ACC112 (cell line): ENCODE measurements at regions not wholly inside any gene's neighbourhood (a gene's known extent, or its start where the extent isn't known, plus 50 kb on each side); places are given as distances from the start of the nearest gene placed in this dataset.
A peak's percentile ranks its signal among the peaks of the same experiment; 100 is the strongest.

Experiments
- H2AFZ ChIP-seq: fragments of 200-600 bp; sonication (generic); one replicate; pipeline ENCODE4 v1.6.0; 2017; ENCODE audit warnings: antibody characterized with exemption, low read length; ENCODE audit not compliant: unreplicated experiment
- H3K27ac ChIP-seq: fragments of 200-600 bp; sonication (generic); 2 replicates; pipeline ENCODE4 v1.5.1; 2014; ENCODE audit warnings: low read depth, mild to moderate bottlenecking, antibody characterized with exemption, low read length, moderate library complexity
- H3K27me3 ChIP-seq: fragments of 200-600 bp; sonication (generic); 2 replicates; pipeline ENCODE4 v1.6.1; 2014; ENCODE audit warnings: mild to moderate bottlenecking, antibody characterized with exemption, low read length, moderate library complexity, mixed read lengths; ENCODE audit not compliant: insufficient read depth
- H3K36me3 ChIP-seq: fragments of 200-600 bp; sonication (generic); 2 replicates; pipeline ENCODE4 v1.6.1; 2016; ENCODE audit warnings: mild to moderate bottlenecking, antibody characterized with exemption, low read length, moderate library complexity, mixed read lengths; ENCODE audit not compliant: insufficient read depth
- H3K4me1 ChIP-seq: fragments of 200-600 bp; sonication (generic); one replicate; pipeline ENCODE4 v1.6.1; 2016; ENCODE audit warnings: low read length, mixed read lengths; ENCODE audit not compliant: insufficient read depth, unreplicated experiment, control insufficient read depth
- H3K4me3 ChIP-seq: fragments of 200-600 bp; sonication (generic); 2 replicates; pipeline ENCODE4 v1.5.1; 2014; ENCODE audit warnings: mild to moderate bottlenecking, low read depth, low read length
- H3K79me2 ChIP-seq: fragments of 200-600 bp; sonication (generic); one replicate; pipeline ENCODE4 v1.6.0; 2016; ENCODE audit warnings: low read length; ENCODE audit not compliant: control insufficient read depth, unreplicated experiment, insufficient read depth

DNA sequence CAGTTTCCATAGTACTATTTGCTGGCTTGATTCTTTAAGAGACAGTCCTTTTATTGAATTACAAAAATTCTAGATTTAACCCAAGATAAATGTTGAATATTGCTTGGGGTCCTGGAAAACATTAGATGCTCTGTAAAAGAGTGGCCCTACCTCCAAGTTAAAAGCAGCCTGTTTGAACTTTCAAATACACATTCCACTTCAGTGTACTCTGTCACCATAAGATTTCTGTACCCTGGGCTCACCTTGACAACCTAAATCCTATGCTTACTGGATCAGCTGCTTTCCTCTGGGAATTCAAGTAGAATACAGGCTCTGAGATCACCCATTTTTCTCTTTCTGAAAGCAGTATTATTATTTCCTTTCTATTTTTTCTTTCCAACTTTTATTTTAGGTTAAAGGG is 107.7 kb upstream of the DCN start:
- no peaks in the 10 kb centered on the region for H3K36me3 ChIP-seq
- no peaks in the 10 kb centered on the region for H3K4me1 ChIP-seq
- no peak overlapping the region for H2AFZ ChIP-seq
- H3K27me3 ChIP-seq, result no peaks in the 10 kb centered on the region
- H3K79me2 ChIP-seq, result no peaks in the 10 kb centered on the region
- H3K4me3 ChIP-seq, result no peak overlapping the region
- no peak overlapping the region for H3K27ac ChIP-seq

DNA sequence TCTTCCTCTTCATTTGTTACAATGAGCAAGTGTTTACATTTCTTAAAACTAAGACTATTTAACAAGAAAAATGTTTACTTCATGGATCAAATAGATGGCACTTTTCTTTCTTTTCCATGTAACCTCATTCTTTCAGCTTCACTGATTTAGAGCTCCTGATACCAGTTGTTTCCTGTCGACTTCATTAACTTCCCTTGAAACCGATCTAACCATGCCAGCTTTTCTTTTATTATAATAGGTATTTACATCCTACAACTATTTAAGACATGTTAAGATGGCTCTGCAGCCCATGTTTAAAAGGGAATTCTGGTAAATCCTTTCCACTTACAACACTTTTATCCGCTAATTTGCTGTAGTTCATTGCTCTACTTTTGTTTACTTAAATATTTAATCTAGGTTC is 107.3 kb upstream of the DCN start:
- Histone ChIP-seq H3K36me3 (no peaks in the 10 kb centered on the region), H3K4me3 (no peak overlapping the region), H3K79me2 (no peaks in the 10 kb centered on the region), H2AFZ (no peak overlapping the region), H3K27ac (no peak overlapping the region), H3K27me3 (no peaks in the 10 kb centered on the region), H3K4me1 (peaks cover 1% of the 10 kb centered on the region)

DNA sequence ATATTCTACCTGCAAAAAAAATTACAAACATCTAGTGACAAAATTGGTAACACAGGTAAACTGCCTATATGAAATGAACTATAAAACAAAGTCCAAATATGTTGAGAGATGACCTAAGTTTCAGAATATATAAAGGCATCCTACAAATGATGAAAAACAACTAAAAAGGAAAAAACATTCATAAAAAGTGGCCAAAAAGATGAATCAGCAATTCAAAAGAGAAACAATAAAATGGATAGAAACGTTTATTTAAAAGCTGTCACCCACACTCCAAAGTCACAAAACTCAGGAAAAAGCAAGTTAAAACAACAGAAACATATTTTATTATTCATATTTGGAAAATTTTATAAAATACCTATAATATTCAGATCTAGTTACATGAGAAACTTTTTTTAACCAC is 106.5 kb upstream of the DCN start:
- H3K27ac ChIP-seq, result no peak overlapping the region
- no peak overlapping the region for H2AFZ ChIP-seq
- no peaks in the 10 kb centered on the region for H3K79me2 ChIP-seq
- no peaks in the 10 kb centered on the region for H3K27me3 ChIP-seq
- H3K36me3 ChIP-seq, result no peaks in the 10 kb centered on the region
- peaks cover 5% of the 10 kb centered on the region for H3K4me1 ChIP-seq
- no peak overlapping the region for H3K4me3 ChIP-seq

DNA sequence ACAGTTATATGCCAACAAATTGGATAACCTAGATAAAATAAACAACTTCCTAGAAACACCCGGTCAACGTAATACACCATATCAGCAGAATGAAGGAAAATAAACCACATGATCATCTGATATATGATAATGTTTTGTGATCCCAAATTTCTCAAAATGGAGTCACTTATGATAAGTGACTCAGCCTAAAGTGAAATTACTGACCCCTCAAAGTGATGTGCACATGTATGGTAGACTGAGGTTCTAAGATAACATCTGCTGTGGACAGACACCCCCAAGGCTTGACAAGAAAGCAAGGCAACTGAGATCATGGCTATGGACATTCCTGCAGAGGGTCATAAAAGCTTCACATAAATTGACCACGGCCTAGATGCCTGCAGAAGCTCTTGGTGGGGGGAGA is 105.1 kb upstream of the DCN start:
- Histone ChIP-seq H2AFZ (no peak overlapping the region), H3K4me3 (no peak overlapping the region), H3K36me3 (no peaks in the 10 kb centered on the region), H3K4me1 (peaks cover 5% of the 10 kb centered on the region), H3K27ac (no peak overlapping the region), H3K79me2 (no peaks in the 10 kb centered on the region), H3K27me3 (no peaks in the 10 kb centered on the region)

DNA sequence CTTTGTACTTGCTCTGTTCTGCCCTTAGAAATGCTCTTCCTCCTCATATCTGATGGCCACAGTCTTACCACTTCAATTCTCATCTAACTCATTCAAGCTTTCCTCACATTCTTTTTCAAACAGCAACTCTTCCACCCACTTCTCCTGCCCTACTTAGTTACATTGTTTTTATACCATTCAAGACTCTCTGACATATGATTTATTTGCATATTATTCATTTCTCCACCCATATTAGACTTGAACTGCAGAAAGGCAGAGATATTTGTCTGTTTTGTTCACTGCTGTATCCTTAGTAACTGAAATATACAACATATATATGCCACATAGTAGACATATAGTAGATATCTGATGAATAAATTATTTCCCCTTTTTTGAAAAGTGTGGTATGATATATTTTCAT is 95.5 kb upstream of the DCN start:
- Histone ChIP-seq H3K79me2 (no peaks in the 10 kb centered on the region), H3K27ac (no peak overlapping the region), H3K4me1 (no peaks in the 10 kb centered on the region), H3K4me3 (no peak overlapping the region), H2AFZ (no peak overlapping the region), H3K27me3 (no peaks in the 10 kb centered on the region), H3K36me3 (no peaks in the 10 kb centered on the region)

DNA sequence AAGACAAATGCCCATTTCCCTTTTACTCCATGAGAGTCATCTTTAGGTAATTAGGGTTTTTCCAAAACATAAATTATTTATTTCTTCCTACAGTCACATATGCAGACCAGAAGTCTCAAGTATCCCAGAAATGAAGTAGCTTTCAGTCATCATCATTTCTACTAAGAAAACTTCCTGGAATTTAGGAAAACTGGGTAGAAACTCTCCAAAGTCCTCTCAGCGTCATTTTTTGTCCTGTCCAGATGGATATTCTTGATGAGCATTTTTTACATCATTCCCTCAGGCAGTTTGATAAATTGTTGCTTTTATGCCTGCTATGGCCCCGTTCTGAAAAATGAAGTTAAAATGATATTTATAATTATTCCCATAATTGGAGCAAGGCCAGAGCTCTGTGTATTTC is 93.9 kb upstream of the DCN start:
- H3K79me2 ChIP-seq, result no peaks in the 10 kb centered on the region
- H3K4me3 ChIP-seq, result no peak overlapping the region
- H3K27me3 ChIP-seq, result no peaks in the 10 kb centered on the region
- no peak overlapping the region for H2AFZ ChIP-seq
- no peak overlapping the region for H3K27ac ChIP-seq
- no peaks in the 10 kb centered on the region for H3K36me3 ChIP-seq
- no peaks in the 10 kb centered on the region for H3K4me1 ChIP-seq

DNA sequence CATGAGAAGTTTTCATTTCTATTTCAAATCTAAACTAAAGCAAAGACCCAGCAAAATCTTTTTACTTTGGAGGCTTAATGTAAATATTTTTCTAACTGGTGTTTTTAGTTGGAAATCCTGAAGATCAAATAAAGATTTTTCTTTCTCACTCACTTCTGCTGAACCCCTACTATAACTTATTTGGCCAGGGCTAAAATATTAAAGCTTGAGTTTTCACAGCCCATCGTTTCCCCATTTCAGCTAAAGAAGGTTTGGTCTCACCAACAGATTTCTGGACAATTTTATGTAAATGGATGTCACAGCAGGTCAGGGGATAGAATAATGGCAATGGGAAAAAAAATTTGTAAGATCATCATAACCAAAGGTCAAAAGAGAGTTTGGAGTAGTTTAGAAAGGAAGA is 92.7 kb upstream of the DCN start:
- Histone ChIP-seq H3K4me1 (no peaks in the 10 kb centered on the region), H3K36me3 (no peaks in the 10 kb centered on the region), H3K27me3 (no peaks in the 10 kb centered on the region), H3K27ac (no peak overlapping the region), H2AFZ (no peak overlapping the region), H3K79me2 (no peaks in the 10 kb centered on the region), H3K4me3 (no peak overlapping the region)

DNA sequence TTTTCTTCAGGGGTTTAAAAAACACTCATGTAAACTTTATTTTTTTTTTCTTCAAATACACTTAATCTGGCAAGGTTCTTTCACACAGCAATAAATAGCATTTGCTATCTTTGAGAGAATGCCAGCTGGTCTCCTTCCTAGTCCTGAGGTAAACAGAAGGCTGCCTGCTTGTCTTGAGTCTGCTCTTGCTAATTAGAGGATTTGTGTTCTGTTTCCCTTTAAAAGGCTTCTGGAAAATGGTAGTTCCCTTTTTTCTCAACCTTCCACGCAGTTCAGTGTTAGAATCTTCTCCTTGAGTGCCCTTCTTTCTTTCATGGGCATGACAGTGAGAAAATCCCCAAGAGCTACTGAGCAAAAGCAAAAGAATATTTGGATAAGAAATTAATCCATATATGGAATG is 92.3 kb upstream of the DCN start:
- no peak overlapping the region for H3K27ac ChIP-seq
- H3K4me3 ChIP-seq, result no peak overlapping the region
- peak overlapping the region; percentile 80 for H2AFZ ChIP-seq
- no peaks in the 10 kb centered on the region for H3K27me3 ChIP-seq
- no peaks in the 10 kb centered on the region for H3K79me2 ChIP-seq
- no peaks in the 10 kb centered on the region for H3K36me3 ChIP-seq
- no peaks in the 10 kb centered on the region for H3K4me1 ChIP-seq

DNA sequence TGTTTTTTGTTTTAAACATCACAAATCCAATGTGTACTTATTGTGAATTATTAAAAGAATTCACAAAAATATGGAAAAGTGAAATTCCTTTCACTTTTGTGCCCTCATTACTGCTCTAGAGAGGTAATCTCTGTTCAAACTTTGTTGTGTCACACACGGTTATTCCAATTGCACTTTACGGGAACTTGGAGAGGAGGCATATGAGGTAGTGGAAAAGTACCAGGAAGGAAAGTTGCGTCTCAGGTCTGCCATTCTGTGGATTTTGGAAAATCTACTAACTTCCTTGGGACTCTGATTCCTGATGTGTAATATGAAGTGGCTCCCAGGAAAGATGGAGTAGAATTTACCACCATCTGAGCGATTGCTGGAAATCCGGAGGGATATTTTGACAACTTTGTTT is 90.9 kb upstream of the DCN start:
- Histone ChIP-seq H3K4me3 (no peak overlapping the region), H3K27ac (no peak overlapping the region), H3K79me2 (no peaks in the 10 kb centered on the region), H3K4me1 (no peaks in the 10 kb centered on the region), H2AFZ (no peak overlapping the region), H3K27me3 (no peaks in the 10 kb centered on the region), H3K36me3 (no peaks in the 10 kb centered on the region)

DNA sequence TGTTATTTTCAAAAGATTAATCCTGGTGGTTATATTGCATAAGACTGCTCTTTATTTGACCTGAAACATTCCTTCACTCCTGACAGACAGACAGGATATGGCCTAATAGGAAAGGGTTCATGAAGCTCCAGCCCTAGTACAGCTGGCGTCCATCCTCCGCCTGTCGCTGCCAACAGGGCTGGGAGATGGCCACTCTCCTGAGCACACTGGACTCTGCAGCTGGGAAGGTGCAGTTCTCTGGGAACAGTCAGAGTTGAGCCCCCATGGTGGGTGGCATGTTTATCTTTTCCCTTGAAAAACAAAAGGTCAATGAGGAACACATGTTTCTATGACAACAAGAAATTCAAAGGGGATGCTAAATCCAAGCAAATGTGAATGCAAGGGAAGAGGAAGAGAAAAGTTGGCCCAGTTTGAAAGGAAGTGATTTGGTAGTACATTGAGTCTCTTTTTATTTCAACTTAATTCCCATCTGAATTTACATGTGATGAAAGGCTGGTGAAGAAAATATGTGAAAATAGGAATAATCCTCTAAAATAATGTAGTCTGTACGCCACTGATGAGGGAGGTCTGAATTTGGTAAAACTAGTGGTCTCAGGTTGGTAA is 89.9 kb upstream of the DCN start:
- Histone ChIP-seq H3K27me3 (no peaks in the 10 kb centered on the region), H3K27ac (no peak overlapping the region), H2AFZ (no peak overlapping the region), H3K79me2 (no peaks in the 10 kb centered on the region), H3K4me1 (no peaks in the 10 kb centered on the region), H3K36me3 (no peaks in the 10 kb centered on the region), H3K4me3 (no peak overlapping the region)

DNA sequence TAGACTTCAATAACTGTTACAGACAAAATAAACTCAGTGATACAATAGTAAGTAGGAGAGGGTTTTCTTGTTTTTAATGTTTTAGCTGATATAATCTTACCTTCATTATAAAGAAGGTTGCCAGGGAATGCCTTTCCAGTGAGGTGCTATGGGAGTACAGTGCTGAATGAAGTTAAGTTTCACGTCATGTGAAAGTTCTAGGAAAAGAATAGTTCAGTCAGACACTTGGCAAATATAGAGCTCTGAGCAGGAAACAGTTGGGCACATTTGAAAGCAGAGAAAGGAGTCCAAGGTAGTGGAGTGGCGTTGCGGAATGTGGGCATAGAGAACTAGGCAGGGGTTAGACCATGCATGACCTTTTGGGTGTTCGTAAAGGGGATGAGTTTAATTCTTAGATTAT is 88.6 kb upstream of the DCN start:
- Histone ChIP-seq H3K27me3 (no peaks in the 10 kb centered on the region), H3K36me3 (no peaks in the 10 kb centered on the region), H3K79me2 (no peaks in the 10 kb centered on the region), H3K4me3 (no peak overlapping the region), H3K4me1 (no peaks in the 10 kb centered on the region), H3K27ac (no peak overlapping the region), H2AFZ (no peak overlapping the region)
